ENCODE measurements at regions not wholly inside any gene's neighbourhood (a gene's known extent, or its start where the extent isn't known, plus 50 kb on each side); places are given as distances from the start of the nearest gene placed in this dataset.

- no peak overlapping the region for H3K9ac ChIP-seq (ENCODE audit: low read length)
- H2AFZ ChIP-seq (ENCODE audit: low read length), result no peak overlapping the region
- no peaks in the 10 kb centered on the region for H3F3A ChIP-seq (ENCODE audit: insufficient read depth, low read length)
- H3K4me3 ChIP-seq (ENCODE audit: low read depth, low read length, poor library complexity, severe bottlenecking), result no peak overlapping the region
- no peaks in the 10 kb centered on the region for H3K79me2 ChIP-seq (ENCODE audit: insufficient read depth, low read length)
- no peaks in the 10 kb centered on the region for H3K9me3 ChIP-seq (ENCODE audit: low read length)
- no peak overlapping the region for H3K27ac ChIP-seq (ENCODE audit: low read depth, low read length, poor library complexity, severe bottlenecking)
- H3K36me3 ChIP-seq (ENCODE audit: insufficient read depth, low read length), result no peaks in the 10 kb centered on the region
- no peak overlapping the region for H3K4me2 ChIP-seq (ENCODE audit: low read length)
- H3K9me2 ChIP-seq (ENCODE audit: low read depth, low read length), result no peaks in the 10 kb centered on the region
- H3K27me3 ChIP-seq (ENCODE audit: insufficient read depth, low read length), result no peaks in the 10 kb centered on the region; the same call in 1 of the 2 replicates
- TF ChIP-seq EZH2 (IDR thresholded peaks at IDR 0.05; ENCODE audit: borderline replicate concordance, low read length), result no peak
- no peak for TF ChIP-seq CTCF (IDR thresholded peaks at IDR 0.05; ENCODE audit: low read length)
- no peaks in the 10 kb centered on the region for H3K4me1 ChIP-seq (ENCODE audit: insufficient read depth, low read length, severe bottlenecking)
- no peaks in the 10 kb centered on the region for H4K20me1 ChIP-seq (ENCODE audit: insufficient read depth, low read length)
Measured at GRCh38 chr10:118463740-118464139, 121.6 kb upstream of the FAM204A start.

- no peaks in the 10 kb centered on the region for H3K9me3 ChIP-seq (ENCODE audit: low read length)
- no peak overlapping the region for H3K9ac ChIP-seq (ENCODE audit: low read length)
- no peaks in the 10 kb centered on the region; the same call in 1 of the 2 replicates for H3K27me3 ChIP-seq (ENCODE audit: insufficient read depth, low read length)
- H3K4me1 ChIP-seq (ENCODE audit: insufficient read depth, low read length, severe bottlenecking), result no peaks in the 10 kb centered on the region
- H4K20me1 ChIP-seq (ENCODE audit: insufficient read depth, low read length), result no peaks in the 10 kb centered on the region
- H3K4me3 ChIP-seq (ENCODE audit: low read depth, low read length, poor library complexity, severe bottlenecking), result no peak overlapping the region
- no peaks in the 10 kb centered on the region for H3K9me2 ChIP-seq (ENCODE audit: low read depth, low read length)
- H3K36me3 ChIP-seq (ENCODE audit: insufficient read depth, low read length), result no peaks in the 10 kb centered on the region
- no peaks in the 10 kb centered on the region for H3F3A ChIP-seq (ENCODE audit: insufficient read depth, low read length)
- H3K79me2 ChIP-seq (ENCODE audit: insufficient read depth, low read length), result no peaks in the 10 kb centered on the region
- no peak overlapping the region for H3K27ac ChIP-seq (ENCODE audit: low read depth, low read length, poor library complexity, severe bottlenecking)
- H2AFZ ChIP-seq (ENCODE audit: low read length), result no peak overlapping the region
- no peak for TF ChIP-seq CTCF (IDR thresholded peaks at IDR 0.05; ENCODE audit: low read length)
- H3K4me2 ChIP-seq (ENCODE audit: low read length), result no peak overlapping the region
Measured at GRCh38 chr10:118462401-118462800, 120.3 kb upstream of the FAM204A start.

GRCh38 chr10:118459642-118460193 lies 117.6 kb upstream of the FAM204A start:
- no peaks in the 10 kb centered on the region for H3K36me3 ChIP-seq (ENCODE audit: insufficient read depth, low read length)
- H3K27ac ChIP-seq (ENCODE audit: low read depth, low read length, poor library complexity, severe bottlenecking), result no peak overlapping the region
- no peaks in the 10 kb centered on the region for H3K9me2 ChIP-seq (ENCODE audit: low read depth, low read length)
- H3K4me1 ChIP-seq (ENCODE audit: insufficient read depth, low read length, severe bottlenecking), result no peaks in the 10 kb centered on the region
- no peaks in the 10 kb centered on the region for H3F3A ChIP-seq (ENCODE audit: insufficient read depth, low read length)
- H3K27me3 ChIP-seq (ENCODE audit: insufficient read depth, low read length), result no peaks in the 10 kb centered on the region
- no peak overlapping the region for H3K9ac ChIP-seq (ENCODE audit: low read length)
- H3K4me2 ChIP-seq (ENCODE audit: low read length), result no peak overlapping the region
- no peaks in the 10 kb centered on the region for H4K20me1 ChIP-seq (ENCODE audit: insufficient read depth, low read length)
- H3K4me3 ChIP-seq (ENCODE audit: low read depth, low read length, poor library complexity, severe bottlenecking), result no peak overlapping the region
- peak; percentile 69 for TF ChIP-seq CTCF (IDR thresholded peaks at IDR 0.05; ENCODE audit: low read length)
- TF ChIP-seq EZH2 (IDR thresholded peaks at IDR 0.05; ENCODE audit: borderline replicate concordance, low read length), result no peak
- H3K9me3 ChIP-seq (ENCODE audit: low read length), result no peaks in the 10 kb centered on the region
- no peaks in the 10 kb centered on the region for H3K79me2 ChIP-seq (ENCODE audit: insufficient read depth, low read length)
- no peak overlapping the region for H2AFZ ChIP-seq (ENCODE audit: low read length)
